ENCODE measurements at regions not wholly inside any gene's neighbourhood (a gene's known extent, or its start where the extent isn't known, plus 50 kb on each side); places are given as distances from the start of the nearest gene placed in this dataset.

DNA sequence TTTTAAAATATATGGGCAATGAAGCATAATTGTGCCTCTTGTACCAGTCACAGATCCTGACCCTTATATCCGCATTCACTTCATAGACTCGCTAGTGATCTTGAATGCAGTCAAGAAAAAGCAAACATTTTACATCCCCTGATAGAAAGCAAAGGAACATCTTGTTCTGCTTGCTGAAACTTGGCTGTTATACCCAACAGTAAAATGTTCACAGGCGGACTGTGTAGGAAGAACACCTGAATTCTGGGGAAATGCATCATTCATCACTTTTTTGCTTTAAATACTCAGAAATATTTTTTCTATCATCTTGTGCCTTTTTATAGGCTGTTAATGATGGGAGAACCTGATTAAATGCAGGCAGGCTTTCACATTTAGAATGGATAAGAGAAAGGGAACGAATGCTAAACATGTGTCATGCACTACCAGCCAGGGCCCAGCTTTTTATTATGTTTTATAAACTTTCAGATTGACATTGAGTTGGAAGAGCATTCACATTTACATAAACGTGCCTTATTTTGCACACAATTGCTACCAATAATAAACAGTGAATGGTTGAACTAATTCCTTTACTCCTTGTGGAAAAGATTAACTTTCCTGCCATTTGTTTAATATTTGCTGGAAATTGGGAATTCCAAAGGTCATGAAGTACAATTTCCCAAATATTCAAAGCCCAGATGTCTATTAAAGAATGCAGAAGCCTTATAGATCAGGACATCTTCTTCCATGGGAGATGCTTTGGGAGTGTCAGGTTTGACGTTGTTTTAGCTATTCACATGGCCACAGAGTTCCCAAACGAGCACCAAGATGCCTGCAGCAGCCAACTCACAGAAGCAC is 756.2 kb downstream of the TLE1 start:
- no peak for DNase-seq (ENCODE audit: low read depth)

DNA sequence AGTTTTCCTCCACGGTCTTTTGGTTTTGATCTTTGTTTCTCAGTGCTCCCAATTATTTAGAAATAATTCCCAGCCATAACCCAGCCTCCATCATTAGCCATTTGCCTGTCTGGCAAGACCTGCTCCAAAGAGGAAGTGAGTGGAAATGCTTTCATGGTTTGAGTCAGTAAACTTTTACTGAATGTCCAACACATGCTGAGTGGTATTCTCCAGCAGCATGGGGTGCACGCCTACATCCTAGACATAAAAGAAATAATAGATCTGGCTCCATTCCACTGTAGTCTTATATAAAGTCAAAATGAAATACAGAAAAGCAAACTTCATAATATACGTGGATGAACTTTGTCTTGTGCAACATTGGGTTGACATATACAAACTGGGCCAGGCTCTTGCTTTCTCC is 757.2 kb downstream of the TLE1 start:
- no peak for DNase-seq (ENCODE audit: low read depth)

DNA sequence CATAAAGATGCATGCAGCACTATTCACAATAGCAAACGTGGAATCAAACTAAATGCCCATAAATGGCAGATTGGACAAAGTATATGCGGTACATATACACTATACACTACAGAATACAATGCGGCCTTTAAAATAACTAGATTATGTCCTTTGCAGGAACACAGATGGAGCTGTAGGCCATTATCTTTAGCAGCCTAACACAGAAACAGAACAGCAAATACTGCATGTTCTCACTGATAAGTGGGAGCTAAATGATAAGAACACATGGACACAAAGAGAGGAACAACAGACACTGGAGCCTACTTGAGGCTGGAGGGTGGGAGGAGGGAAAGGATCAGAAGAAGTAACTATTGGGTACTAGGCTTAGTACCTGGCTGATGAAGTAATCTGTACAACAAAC is 758.2 kb downstream of the TLE1 start:
- no peak for DNase-seq (ENCODE audit: low read depth)

DNA sequence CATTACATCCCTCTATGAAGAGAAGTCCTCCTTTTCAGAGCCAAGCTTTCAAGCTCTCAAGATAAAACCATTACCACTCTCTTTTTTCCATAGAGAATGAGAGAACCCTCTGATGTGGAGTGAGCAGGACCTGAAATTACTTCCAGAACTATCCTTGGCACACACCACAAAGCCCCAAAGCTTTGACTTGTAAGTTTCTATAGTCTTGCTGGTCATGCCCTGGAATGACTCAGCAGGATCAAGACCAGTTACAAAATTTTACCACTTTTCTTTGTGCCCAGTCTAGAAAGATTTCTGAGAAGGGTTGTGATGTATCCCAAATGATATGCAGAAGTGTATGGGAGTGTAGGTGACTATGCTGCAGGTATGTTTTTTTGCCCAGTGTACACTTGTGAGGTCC is 760.6 kb downstream of the TLE1 start:
- DNase-seq (ENCODE audit: low read depth) = peak; percentile 15

DNA sequence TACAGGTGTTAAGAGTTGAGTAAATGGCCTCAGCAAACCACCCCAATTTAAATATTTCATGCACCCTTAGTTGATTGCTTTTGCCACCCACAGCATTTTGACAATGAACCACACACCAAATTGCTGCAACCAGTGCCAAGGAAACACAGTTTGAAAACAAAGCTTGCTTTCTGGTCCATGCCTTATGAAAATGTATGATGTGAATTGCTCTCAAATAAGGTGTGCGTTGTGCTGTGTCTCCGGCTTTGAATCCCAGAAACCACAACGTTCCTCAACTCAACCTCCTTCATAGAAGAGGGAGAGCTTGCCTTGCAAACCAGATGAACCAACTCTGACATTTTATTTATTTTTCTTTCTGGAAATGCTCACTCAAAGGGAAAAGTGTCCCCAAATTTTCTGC is 762.7 kb downstream of the TLE1 start:
- no peak for DNase-seq (ENCODE audit: low read depth)

DNA sequence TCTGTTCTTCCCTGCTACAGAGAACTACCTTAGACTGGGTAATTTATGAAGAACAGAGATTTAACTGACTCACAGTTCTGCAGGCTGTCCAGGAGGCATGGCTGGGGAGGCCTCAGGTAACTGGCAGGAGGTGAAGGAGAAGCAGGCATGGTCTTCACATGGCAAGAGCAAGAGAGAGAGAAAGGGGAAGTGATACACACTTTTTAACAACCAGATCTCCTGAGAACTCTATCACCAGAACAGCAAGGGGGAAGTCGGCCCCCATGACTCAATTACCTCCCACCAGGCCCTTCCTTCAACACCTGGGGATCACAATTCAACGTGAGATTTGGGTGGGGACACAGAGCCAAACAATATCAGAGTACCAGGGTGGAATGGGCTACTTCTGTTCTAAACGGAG is 766.8 kb downstream of the TLE1 start:
- DNase-seq (ENCODE audit: low read depth) = no peak

DNA sequence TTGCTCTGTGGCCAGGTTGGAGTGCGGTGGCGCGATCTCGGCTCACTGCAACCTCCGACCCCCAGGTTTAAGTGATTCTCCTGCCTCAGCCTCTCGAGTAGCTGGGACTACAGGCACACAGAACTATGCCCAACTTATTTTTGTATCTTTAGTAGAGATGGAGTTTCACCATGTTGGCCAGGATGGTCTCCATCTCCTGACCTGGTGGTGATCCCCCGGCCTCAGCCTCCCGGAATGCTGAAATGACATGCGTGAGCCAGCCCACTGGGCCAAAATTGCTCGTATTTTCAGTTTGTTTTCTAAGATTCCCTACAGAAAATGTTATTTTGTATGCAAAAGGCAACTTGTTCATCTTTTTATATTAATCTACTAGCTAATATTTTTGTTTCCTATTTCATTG is 782.6 kb downstream of the TLE1 start:
- DNase-seq (ENCODE audit: low read depth) = no peak

DNA sequence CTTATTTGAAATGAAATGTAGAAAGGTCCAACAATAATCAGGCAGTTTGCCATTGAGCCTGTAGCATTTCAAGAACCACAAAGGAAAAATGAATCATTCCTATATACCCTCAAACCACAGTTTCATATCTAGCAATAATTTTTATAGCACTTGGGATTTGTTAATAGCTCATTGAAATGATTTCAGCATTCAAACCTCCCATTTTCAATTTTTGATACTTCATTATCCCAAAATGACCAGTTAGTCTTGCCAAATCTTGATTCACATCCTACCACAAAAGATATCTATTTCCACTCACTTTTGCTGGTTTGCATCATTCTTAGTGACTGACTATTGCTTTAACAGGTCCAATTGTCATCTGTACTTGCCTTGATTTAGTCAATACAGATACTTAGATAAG is 790.1 kb downstream of the TLE1 start:
- DNase-seq (ENCODE audit: low read depth) = peak; percentile 76

DNA sequence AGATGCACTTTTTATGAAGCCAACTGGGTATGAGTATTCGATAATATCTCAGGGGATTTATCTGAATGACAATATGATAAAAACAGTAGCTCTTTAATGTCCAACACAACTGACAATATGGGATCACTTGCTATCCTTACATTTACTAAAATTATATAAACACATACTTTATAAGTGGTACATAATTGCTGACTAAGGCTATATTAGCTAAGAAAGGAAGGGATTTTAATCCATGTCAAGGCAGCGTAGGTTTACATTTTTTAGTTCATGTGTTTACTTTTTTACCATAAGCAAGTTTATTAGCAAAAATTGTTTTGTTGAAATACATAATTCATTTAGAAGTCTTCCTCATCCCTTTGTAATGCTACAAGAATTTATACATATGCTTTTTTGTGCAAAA is 796.2 kb downstream of the TLE1 start:
- no peak for DNase-seq (ENCODE audit: low read depth)

DNA sequence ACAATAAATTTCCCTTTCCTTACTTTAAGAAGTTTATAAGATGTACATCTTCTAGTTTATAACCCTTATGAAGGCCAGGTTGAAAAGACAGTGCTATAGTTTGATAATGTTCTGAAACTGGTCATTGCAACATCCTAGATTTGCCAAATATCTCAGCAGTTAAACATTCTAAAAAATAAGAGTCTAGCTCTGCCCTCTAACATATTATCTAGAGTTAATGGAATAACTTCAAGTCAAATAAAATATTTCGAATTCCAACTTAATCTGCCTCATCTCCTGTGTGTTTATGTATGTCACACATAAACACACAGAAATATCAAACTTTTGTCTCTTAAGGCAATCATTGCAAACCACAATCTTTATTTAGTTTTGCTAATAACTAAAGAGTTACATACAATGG is 796.6 kb downstream of the TLE1 start:
- no peak for DNase-seq (ENCODE audit: low read depth)

DNA sequence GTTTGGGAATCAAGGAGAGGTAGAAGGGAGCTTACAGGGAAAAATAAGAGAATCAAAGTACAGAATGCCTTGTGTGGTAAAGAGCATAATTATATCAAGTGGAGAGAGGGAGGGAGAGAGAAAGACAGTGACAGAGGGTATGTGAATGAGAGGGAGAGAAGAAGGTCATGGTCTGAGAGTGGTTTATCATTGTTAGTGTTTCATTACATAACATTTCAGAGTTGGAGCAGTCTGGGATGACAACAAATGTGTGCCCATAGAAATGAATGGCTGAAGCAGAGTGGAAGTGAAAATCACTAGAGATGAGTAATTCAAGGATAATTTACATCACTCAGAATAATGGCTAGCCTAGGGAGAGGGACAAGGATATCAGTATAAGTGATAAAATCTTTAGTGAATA is 799.2 kb downstream of the TLE1 start:
- DNase-seq (ENCODE audit: low read depth) = peak; percentile 31

DNA sequence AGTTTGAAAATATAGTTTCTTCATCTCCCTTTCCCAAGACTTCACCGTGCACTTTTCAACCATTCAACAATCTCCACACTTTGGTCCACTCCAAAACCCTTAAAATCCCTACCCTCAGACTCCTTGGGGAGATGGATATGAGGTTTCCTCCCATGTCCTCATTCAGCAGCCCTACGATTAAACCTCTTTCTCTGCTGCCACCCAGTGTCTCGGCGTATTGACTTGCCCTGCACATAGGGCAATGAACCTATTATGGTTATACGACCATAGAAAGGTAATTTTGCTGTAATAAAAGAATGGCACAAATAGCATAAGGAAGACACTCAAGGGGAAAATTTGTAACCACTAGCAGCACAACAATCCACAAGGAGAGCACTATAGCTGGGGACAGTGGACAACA is 803.5 kb downstream of the TLE1 start:
- peak; percentile 32 for DNase-seq (ENCODE audit: low read depth)

DNA sequence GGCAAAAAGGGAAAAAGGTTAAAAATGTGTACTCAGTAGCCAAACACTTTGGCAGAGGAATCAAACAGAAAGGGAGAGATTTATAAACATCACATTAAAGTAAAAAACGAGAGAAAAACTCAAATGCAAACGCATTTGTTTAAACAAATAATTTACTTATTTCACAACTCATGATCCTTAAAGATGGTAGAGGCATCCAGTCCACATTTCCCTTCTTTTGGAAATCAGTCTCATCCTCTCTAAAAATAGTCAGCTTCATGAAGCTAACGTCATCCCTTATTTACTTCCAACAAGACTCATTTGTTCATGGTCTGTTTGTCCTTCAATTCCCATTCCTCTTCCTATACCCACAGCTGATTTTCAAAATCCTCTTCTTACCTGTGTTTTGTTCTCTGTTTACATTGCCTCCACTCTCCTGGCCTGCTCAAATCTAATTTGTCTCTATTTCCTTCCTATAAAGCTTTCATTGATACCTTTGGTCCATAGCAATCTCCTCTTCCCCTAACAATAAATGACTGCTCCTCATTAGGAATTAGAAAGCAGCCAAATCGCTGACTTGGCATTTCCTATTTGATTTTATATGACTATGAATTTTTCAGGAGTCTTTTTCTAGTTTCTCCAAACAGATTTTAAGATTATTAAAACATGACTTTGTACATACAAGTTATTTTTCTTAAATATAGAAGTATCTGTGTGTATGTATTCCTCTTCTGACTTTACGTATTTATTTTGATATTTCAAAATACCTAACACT is 805.3 kb downstream of the TLE1 start:
- DNase-seq (ENCODE audit: low read depth) = no peak

DNA sequence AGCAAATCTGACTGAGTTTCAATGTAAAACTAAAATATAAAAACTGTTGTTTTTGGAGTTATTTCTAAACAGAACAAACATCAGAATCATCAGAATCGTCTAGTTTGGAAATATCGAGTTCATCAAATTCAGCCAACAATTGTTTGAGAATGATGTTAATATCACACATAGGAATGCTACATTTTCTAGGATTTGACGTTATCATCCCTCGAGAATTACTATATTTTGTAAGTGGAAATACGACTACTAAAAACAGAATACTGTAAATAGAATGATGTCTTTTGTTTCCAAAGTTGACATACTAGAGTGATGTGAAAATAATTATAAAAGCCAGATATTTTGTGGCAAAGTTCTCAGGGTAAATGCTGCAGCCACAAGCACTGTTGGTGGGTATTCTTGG is 805.9 kb downstream of the TLE1 start:
- DNase-seq (ENCODE audit: low read depth) = no peak

DNA sequence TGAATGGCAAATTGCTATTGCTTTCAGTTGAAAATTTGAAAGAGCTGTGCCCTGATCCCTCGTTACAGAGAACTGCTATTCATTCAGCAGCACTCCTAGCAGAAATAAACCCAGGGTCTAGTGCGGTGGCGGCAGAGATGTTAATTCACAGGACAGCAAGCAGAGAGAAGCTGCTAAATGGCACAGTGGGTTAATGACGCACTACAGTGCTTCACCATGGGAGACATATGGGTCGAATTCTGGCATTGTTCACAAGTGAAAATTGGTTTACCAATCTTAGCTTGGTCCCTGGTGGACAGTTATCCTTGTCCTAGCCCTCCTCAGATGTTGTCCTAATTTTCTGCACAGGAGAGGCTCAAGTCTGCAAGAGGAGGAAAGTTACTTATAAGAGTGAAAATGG is 807.4 kb downstream of the TLE1 start:
- no peak for DNase-seq (ENCODE audit: low read depth)

DNA sequence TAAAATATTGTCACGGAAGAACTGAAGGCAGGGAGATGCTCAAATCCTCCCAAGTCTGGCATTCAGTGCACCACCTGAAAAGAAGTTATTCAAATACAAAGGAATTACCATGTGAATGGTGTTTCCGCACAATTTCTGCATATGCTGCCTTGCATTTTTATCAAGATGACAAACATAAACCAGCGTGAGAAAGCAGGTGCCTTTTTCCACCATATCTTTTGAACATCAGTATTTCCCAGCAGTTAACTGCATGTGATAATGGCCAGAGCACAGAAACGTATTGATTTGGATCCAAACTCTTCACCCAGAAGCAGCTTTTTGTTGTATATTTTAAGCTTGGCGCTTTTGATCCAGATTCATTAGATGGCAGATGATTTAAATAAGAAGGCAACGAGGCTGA is 808.0 kb downstream of the TLE1 start:
- no peak for DNase-seq (ENCODE audit: low read depth)

DNA sequence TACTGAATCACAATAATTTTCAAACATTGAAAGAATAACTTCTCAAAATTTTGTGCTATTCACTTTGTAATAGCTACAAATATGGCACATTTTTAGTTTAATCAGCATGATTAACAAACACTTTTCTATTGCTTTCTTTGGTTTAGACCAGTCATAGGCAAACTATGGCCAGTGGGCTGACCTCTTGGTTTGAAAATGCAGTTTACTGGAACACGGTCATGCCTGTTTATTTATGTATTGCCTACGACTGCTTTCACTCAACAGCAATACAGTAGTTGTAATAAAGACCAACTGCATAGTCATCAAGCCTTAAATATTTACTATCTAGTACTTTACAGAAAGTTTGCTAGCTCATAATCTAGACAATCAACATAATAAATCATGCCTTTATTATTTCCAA is 810.8 kb downstream of the TLE1 start:
- peak; percentile 80 for DNase-seq (ENCODE audit: low read depth)

DNA sequence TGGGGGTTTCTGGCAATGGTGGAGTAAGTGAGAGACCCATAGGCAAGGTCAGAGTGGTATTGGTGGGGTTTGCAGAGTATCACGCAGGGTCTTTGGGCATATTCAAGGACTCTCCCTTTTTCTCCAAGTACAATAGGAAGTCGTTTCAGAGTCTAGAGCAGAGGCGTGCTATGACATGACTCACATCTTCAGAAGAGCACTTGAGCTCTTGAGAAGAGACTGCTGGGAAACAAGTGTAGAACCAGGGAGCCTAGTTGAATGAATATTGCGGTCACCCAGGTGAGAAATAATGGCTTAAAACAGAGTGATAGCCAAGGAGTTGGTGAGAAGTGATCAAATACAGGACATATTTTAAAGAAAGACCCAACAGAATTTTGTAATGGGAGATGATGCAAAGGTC is 813.4 kb downstream of the TLE1 start:
- DNase-seq (ENCODE audit: low read depth) = no peak

DNA sequence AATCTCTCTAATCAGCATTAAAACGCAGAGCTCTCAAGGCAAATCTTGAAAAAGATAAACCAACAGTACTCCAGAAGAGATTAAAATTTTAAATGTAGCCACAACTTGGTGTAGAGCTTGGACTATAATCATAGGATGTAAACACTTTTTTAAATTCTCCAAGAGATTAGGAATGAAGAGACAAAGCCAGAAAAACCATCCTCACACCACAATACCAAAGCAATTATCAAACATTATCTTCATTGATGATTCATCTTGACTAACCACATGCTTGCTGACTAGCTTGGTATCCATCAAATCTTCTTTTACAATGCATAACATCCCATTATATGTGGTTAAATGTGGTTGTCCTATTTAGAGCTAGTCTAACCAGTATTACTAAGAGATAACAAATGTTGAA is 815.1 kb downstream of the TLE1 start:
- DNase-seq (ENCODE audit: low read depth) = peak; percentile 88

DNA sequence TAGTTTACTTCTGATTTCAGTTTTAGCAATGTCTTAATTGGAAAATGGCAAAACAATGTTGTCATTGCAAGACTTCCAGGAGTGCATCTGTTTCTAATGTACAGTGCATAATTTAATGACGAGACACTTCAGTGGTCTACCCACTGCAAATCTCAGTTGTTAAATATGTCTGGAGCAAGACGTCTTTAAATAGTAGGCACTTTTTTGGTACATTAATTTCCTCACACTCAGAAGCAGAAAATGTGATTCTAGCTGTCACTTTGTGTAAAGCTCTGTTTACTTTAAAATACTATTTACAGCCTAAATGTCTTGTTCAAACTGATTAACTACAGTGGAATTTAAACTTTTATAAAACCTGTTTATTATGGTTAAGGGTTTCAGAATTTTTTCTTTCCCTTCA is 815.5 kb downstream of the TLE1 start:
- peak; percentile 50 for DNase-seq (ENCODE audit: low read depth)

DNA sequence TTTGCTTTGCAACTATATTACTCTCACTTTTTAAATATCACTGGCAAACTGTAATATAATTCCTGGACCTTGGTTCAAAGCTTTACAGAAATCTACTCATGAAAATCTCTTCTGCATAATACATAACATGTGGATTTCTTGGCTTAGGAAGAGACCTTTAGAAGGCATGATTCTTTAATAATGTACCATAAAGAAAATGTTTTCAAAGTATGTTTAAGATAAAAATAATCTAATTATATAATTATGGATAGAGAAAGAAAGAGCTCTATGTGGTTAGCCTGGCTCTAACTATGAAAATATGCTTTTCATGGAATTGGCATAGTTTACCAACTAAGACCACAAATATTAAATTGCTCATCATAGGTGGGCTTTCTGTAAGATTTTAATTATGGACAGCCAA is 817.8 kb downstream of the TLE1 start:
- DNase-seq (ENCODE audit: low read depth) = no peak

DNA sequence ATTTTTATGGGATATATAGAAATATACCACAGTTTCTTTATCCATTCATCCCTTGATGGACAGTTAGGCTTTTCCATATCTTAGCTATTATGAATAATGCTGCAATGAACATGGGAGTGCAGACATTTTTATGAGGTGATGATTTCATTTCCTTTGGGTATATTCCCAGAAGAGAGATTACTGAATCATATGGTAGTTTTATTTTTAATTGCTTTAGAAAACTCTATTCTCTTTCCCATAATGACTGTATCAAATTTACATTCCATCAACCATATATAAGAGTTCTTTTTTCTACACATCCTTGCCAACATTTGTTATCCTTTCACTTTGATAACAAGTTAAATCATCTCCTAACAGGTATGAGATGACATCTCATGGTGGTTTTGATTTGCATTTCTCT is 821.6 kb downstream of the TLE1 start:
- peak; percentile 43 for DNase-seq (ENCODE audit: low read depth)

DNA sequence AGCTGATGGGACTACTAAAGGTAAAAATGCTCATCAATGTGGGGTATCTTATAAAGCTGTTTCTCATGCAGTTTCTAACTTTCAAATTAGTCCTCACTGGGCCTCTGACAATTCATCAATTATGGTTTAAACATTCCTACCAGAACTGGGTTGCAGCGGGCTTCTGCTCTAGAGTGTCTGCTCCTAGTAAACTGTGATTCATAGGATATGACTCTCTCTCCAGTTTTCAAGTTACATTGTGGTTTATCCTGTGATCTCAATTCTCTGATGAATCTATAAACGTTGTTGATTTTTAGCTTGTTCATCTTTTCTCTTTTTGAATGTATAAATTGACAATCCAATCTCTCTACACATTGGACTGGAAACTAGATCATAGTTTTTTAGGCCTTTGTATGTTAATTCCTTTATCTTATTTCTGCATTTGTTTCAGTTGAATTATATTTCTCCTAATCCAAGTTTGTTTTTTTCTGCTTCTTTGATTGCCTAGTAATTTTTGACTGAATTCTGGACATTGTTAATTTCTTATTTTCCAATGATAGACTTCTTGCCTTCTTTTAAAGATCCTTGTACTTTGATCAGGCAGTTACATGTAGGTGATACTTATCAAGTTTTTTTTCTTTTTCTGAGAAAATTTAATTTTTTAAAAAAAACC is 822.6 kb downstream of the TLE1 start:
- peak; percentile 56 for DNase-seq (ENCODE audit: low read depth)
